ENCODE measurements at regions not wholly inside any gene's neighbourhood (a gene's known extent, or its start where the extent isn't known, plus 50 kb on each side); places are given as distances from the start of the nearest gene placed in this dataset.

- intact Hi-C loops (cut with micrococcal nuclease) (no loop called here), dilution Hi-C loops (cut with MboI; ENCODE audit: extremely low pct_ligation_motif_present, low sequenced_read_pairs) (no loop called here)
- no peak for FAIRE-seq
- no peak for DNase-seq (ENCODE audit: low read depth, low spot score)
- no TSS peak for BruUV-seq (replicated peaks)
- no peaks in the 10 kb centered on the region for H3K27me3 ChIP-seq (ENCODE audit: control insufficient read depth in 2 of 2, insufficient read depth in 2 of 2, low read length in 2 of 2)
- TF ChIP-seq JUN (IDR thresholded peaks at IDR 0.05; ENCODE audit: borderline replicate concordance, insufficient read depth, insufficient read length, low read depth) (no peak), FOS (IDR thresholded peaks at IDR 0.05; ENCODE audit: borderline replicate concordance, insufficient read depth, low read length) (no peak), MYC (IDR thresholded peaks at IDR 0.05; ENCODE audit: low read depth, low read length) (no peak), GATA2 (IDR thresholded peaks at IDR 0.05; ENCODE audit: insufficient read depth, insufficient read length, low read depth, low read length) (no peak)
- H3K27ac ChIP-seq (ENCODE audit: insufficient read depth, low read depth, low read length): no peak overlapping the region
- H3K79me2 ChIP-seq (ENCODE audit: control insufficient read depth, insufficient read depth, low read length): no peaks in the 10 kb centered on the region
- H3K4me2 ChIP-seq (ENCODE audit: insufficient read depth, low read length): no peak overlapping the region
- no peaks in the 10 kb centered on the region for H3K36me3 ChIP-seq (ENCODE audit: control insufficient read depth in 2 of 2, extremely low read depth in 1 of 2, insufficient read depth in 2 of 2, low read length in 2 of 2)
- H3K9me3 ChIP-seq (replicated peaks; ENCODE audit: control insufficient read depth, insufficient read depth, low read length): no peaks in the 10 kb centered on the region
- no peaks in the 10 kb centered on the region for H3K4me1 ChIP-seq (ENCODE audit: control insufficient read depth, extremely low read depth, insufficient read depth, low read length)
- H3K9me1 ChIP-seq (replicated peaks; ENCODE audit: control insufficient read depth, extremely low read depth, insufficient read depth, low read length): no peaks in the 10 kb centered on the region
- ChIA-PET CTCF (no interaction called here), POLR2A (no interaction called here)
- H3K4me3 ChIP-seq (replicated peaks in 1 of 3; ENCODE audit: insufficient read depth in 1 of 3, low read depth in 1 of 3, low read length in 3 of 3): no peak overlapping the region
- no peak overlapping the region for H3K9ac ChIP-seq (replicated peaks; ENCODE audit: extremely low read depth, insufficient read depth, low read length)
- H4K20me1 ChIP-seq (replicated peaks; ENCODE audit: control insufficient read depth, extremely low read depth, insufficient read depth, low read length): no peaks in the 10 kb centered on the region
- H2AFZ ChIP-seq (ENCODE audit: low read depth, low read length): no peak overlapping the region
Measured at GRCh38 chr14:43410631-43411030, 1096.5 kb downstream of the FSCB start.

DNA sequence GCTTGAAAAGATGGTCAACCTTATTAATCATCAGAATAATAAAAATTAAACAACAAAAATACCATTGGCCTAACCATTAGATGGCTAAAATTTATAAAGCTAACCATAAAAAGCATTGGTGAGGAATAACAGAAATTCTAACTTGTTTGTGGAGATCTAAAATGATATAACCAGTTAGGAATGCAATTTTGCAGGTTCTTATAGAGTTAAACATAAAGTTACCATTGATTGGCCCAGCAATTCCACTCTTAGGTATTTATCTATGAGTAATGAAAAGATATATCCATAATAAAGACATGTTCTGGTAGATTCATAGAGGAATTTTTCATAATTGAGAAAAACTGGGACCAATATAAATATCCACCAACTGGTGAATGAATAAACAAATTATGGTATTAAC lies 1098.6 kb downstream of the FSCB start:
- Histone ChIP-seq H3K9me3 (replicated peaks; ENCODE audit: control insufficient read depth, insufficient read depth, low read length) (no peaks in the 10 kb centered on the region), H3K9ac (replicated peaks; ENCODE audit: extremely low read depth, insufficient read depth, low read length) (no peak overlapping the region), H3K4me3 (replicated peaks in 1 of 3; ENCODE audit: insufficient read depth in 1 of 3, low read depth in 1 of 3, low read length in 3 of 3) (no peak overlapping the region), H3K4me1 (ENCODE audit: control insufficient read depth, extremely low read depth, insufficient read depth, low read length) (no peaks in the 10 kb centered on the region), H3K27me3 (ENCODE audit: control insufficient read depth in 2 of 2, insufficient read depth in 2 of 2, low read length in 2 of 2) (no peaks in the 10 kb centered on the region), H3K36me3 (ENCODE audit: control insufficient read depth in 2 of 2, extremely low read depth in 1 of 2, insufficient read depth in 2 of 2, low read length in 2 of 2) (no peaks in the 10 kb centered on the region), H4K20me1 (replicated peaks; ENCODE audit: control insufficient read depth, extremely low read depth, insufficient read depth, low read length) (no peaks in the 10 kb centered on the region), H3K79me2 (ENCODE audit: control insufficient read depth, insufficient read depth, low read length) (no peaks in the 10 kb centered on the region), H3K9me1 (replicated peaks; ENCODE audit: control insufficient read depth, extremely low read depth, insufficient read depth, low read length) (no peaks in the 10 kb centered on the region), H2AFZ (ENCODE audit: low read depth, low read length) (no peak overlapping the region), H3K4me2 (ENCODE audit: insufficient read depth, low read length) (no peak overlapping the region), H3K27ac (ENCODE audit: insufficient read depth, low read depth, low read length) (no peak overlapping the region)
- FAIRE-seq: no peak
- DNase-seq (ENCODE audit: low read depth, low spot score): no peak
- dilution Hi-C loops (cut with MboI; ENCODE audit: extremely low pct_ligation_motif_present, low sequenced_read_pairs): no loop called here
- intact Hi-C loops (cut with micrococcal nuclease): no loop called here
- ChIA-PET CTCF (no interaction called here), POLR2A (no interaction called here)
- TF ChIP-seq GATA2 (IDR thresholded peaks at IDR 0.05; ENCODE audit: insufficient read depth, insufficient read length, low read depth, low read length) (no peak), JUN (IDR thresholded peaks at IDR 0.05; ENCODE audit: borderline replicate concordance, insufficient read depth, insufficient read length, low read depth) (no peak), POLR2AphosphoS5 (IDR thresholded peaks at IDR 0.05; ENCODE audit: insufficient read depth, low read depth, low read length) (no peak), FOS (IDR thresholded peaks at IDR 0.05; ENCODE audit: borderline replicate concordance, insufficient read depth, low read length) (no peak), EZH2 (IDR thresholded peaks at IDR 0.05; ENCODE audit: borderline replicate concordance, low read depth, low read length, severe bottlenecking) (no peak), MYC (IDR thresholded peaks at IDR 0.05; ENCODE audit: low read depth, low read length) (no peak), POLR2A (IDR thresholded peaks at IDR 0.05; ENCODE audit: low read depth, low read length) (no peak)
- TF ChIP-seq, protein P1, sequence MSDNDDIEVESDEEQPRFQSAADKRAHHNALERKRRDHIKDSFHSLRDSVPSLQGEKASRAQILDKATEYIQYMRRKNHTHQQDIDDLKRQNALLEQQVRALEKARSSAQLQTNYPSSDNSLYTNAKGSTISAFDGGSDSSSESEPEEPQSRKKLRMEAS (IDR thresholded peaks at IDR 0.05; ENCODE audit: insufficient read depth, insufficient read length): no peak
- TF ChIP-seq, protein P2, sequence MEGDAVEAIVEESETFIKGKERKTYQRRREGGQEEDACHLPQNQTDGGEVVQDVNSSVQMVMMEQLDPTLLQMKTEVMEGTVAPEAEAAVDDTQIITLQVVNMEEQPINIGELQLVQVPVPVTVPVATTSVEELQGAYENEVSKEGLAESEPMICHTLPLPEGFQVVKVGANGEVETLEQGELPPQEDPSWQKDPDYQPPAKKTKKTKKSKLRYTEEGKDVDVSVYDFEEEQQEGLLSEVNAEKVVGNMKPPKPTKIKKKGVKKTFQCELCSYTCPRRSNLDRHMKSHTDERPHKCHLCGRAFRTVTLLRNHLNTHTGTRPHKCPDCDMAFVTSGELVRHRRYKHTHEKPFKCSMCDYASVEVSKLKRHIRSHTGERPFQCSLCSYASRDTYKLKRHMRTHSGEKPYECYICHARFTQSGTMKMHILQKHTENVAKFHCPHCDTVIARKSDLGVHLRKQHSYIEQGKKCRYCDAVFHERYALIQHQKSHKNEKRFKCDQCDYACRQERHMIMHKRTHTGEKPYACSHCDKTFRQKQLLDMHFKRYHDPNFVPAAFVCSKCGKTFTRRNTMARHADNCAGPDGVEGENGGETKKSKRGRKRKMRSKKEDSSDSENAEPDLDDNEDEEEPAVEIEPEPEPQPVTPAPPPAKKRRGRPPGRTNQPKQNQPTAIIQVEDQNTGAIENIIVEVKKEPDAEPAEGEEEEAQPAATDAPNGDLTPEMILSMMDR (IDR thresholded peaks at IDR 0.05; ENCODE audit: extremely low read depth in 1 of 2, insufficient read depth in 1 of 2, low read depth in 1 of 2, low read length in 2 of 2): no peak
- BruUV-seq (replicated peaks): no TSS peak

All from endothelial cell of umbilical vein (primary cell).